Endothelial cell of umbilical vein (primary cell): ENCODE measurements at regions not wholly inside any gene's neighbourhood (a gene's known extent, or its start where the extent isn't known, plus 50 kb on each side); places are given as distances from the start of the nearest gene placed in this dataset.

Source experiments
- POLR2A ChIP-seq: IDR thresholded peaks from 2 replicates; pipeline ENCODE4 v1.6.1; 2012; ENCODE audit warnings: low read depth, mild to moderate bottlenecking, control low read depth, low read length
- POLR2AphosphoS5 ChIP-seq: IDR thresholded peaks from 2 replicates; pipeline ENCODE4 v1.6.1; 2012; ENCODE audit warnings: low read depth, mild to moderate bottlenecking, control low read depth, low read length, moderate library complexity; ENCODE audit not compliant: insufficient read depth
- TF ChIP-seq, protein P1 (sequence below), 2 donors: IDR thresholded peaks; 1 replicate in 1 of 2; 2 replicates in 1 of 2; pipeline ENCODE4 v1.5.1; 2011; ENCODE audit warnings: low read length in 2 of 2, mild to moderate bottlenecking in 2 of 2, moderate library complexity in 2 of 2, control low read depth in 1 of 2, inconsistent platforms in 1 of 2, low read depth in 1 of 2; ENCODE audit not compliant: insufficient read depth in 1 of 2; ENCODE audit errors: extremely low read depth in 1 of 2

DNA sequence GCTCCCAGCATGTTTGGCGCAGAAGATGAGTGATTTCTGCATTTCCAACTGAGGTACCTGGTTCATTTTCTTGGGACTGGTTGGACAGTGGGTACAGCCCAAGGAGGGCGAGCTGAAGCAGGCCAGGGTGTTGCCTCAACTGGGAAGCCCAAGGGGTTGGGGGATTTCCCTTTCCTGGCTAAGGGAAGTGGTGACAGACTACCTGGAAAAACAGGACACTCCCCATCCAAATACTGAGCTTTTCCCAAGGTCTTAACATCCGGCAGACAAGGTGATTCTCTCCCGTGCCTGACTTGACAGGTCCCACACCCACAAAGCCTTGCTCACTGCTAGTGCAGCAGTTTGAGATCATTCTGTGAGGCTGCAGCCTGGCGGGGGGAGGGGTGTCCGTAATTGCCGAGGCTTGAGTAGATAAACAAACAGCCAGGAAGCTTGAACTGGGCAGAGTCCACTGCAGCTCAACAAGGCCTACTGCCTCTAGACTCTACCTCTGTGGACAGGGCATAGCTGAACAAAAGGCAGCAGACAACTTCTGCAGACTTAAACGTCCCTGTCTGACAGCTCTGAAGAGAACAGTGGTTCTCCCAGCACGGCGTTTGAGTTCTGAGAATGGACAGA lies 307.7 kb upstream of the ARSJ start:
- TF ChIP-seq, protein P1, sequence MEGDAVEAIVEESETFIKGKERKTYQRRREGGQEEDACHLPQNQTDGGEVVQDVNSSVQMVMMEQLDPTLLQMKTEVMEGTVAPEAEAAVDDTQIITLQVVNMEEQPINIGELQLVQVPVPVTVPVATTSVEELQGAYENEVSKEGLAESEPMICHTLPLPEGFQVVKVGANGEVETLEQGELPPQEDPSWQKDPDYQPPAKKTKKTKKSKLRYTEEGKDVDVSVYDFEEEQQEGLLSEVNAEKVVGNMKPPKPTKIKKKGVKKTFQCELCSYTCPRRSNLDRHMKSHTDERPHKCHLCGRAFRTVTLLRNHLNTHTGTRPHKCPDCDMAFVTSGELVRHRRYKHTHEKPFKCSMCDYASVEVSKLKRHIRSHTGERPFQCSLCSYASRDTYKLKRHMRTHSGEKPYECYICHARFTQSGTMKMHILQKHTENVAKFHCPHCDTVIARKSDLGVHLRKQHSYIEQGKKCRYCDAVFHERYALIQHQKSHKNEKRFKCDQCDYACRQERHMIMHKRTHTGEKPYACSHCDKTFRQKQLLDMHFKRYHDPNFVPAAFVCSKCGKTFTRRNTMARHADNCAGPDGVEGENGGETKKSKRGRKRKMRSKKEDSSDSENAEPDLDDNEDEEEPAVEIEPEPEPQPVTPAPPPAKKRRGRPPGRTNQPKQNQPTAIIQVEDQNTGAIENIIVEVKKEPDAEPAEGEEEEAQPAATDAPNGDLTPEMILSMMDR (IDR thresholded peaks at IDR 0.05; ENCODE audit: extremely low read depth in 1 of 2, insufficient read depth in 1 of 2, low read depth in 1 of 2, low read length in 2 of 2) = no peak
- no peak for TF ChIP-seq POLR2A
- TF ChIP-seq POLR2AphosphoS5 = no peak
